Activated T-cell treated with anti-CD3 and anti-CD28 coated beads, Interleukin-2, amount 50 U/mL, for 72 hours (primary cell): ENCODE measurements at regions not wholly inside any gene's neighbourhood (a gene's known extent, or its start where the extent isn't known, plus 50 kb on each side); places are given as distances from the start of the nearest gene placed in this dataset.

Experiments
- ATAC-seq, 2 donors: fragments of 150-1000 bp; cut with Tn5 transposase; replicated peaks in 1 of 2; 2 replicates each; pipeline ENCODE4 v1.10.0; 2021; ENCODE audit warnings: moderate library complexity in 2 of 2, mild to moderate bottlenecking in 1 of 2
- DNase-seq, 2 donors: peaks; one replicate each; pipeline ENCODE4 v3.0.0; 2021 to 2022; ENCODE audit warnings: mixed read lengths in 1 of 2
- H3K27ac Mint-ChIP-seq: one replicate; pipeline ENCODE4 v1.8.0; 2022; ENCODE audit warnings: mild to moderate bottlenecking, moderate library complexity, mixed read lengths
- H3K27me3 Mint-ChIP-seq: one replicate; pipeline ENCODE4 v1.8.0; 2022; ENCODE audit warnings: low read depth, mixed read lengths
- H3K36me3 Mint-ChIP-seq, 2 donors: one replicate each; pipeline ENCODE4 v1.8.0; 2022; ENCODE audit warnings: mixed read lengths in 2 of 2, mild to moderate bottlenecking in 1 of 2; ENCODE audit not compliant: insufficient read depth in 2 of 2
- H3K4me1 Mint-ChIP-seq: one replicate; pipeline ENCODE4 v1.8.0; 2022; ENCODE audit warnings: low read depth, mixed read lengths
- H3K4me3 Mint-ChIP-seq, 2 donors: one replicate each; pipeline ENCODE4 v1.8.0; 2022; ENCODE audit warnings: mild to moderate bottlenecking in 2 of 2, mixed read lengths in 2 of 2, moderate library complexity in 2 of 2
- H3K9me3 Mint-ChIP-seq, 2 donors: one replicate each; pipeline ENCODE4 v1.8.0; 2022; ENCODE audit warnings: mixed read lengths in 2 of 2

DNA sequence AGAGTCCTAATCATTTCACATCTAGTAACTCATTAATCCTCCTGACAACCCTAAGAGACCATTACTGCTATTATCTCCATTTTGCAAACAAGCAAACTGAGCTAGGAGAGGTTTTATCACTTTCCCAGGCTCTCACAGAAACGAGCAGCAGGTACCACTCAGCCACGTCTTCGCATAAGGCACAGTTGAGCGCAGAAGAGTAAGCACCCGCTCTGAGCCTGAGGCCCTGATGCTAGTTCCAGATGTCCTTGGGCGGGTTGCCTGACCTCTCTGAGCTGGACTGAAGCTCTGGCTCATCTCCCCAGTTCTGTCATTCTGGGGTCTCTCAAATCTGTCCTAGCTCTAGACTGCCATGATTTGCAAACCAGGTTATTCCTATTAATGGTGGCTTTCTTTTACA is 72.6 kb upstream of the FRMD4A start:
- no peak for DNase-seq
- Mint-ChIP-seq H3K4me3 (no peak overlapping the region), H3K9me3 (no peaks in the 10 kb centered on the region), H3K36me3 (no peaks in the 10 kb centered on the region), H3K27me3 (peaks cover 72% of the 10 kb centered on the region), H3K27ac (no peak overlapping the region), H3K4me1 (peaks cover 4% of the 10 kb centered on the region)
- ATAC-seq, result no peak

DNA sequence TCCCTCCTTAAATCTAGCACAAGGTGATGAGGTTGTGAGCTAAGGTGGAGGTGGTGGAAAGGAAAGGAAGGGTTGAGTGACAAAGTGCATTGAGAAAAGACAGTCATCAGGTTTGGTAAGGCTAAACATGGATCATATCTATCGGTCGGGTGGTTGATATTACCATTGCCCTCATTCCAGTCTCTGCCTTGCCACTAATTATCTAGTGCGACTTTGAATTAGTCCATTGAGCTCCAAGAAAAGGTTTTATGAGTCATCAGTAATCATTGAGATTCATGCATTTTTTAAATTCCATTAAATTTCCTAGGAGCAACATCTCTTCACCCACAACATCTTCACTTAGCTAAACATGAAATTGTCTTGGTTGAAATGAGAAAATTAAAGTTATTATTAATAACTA is 68.9 kb upstream of the FRMD4A start:
- no peaks in the 10 kb centered on the region for H3K9me3 Mint-ChIP-seq
- no peak overlapping the region for H3K4me3 Mint-ChIP-seq
- H3K4me1 Mint-ChIP-seq, result no peaks in the 10 kb centered on the region
- H3K27me3 Mint-ChIP-seq, result peaks cover 55% of the 10 kb centered on the region
- H3K36me3 Mint-ChIP-seq, result peaks cover 0 to 5% of the 10 kb centered on the region in 2 donors
- H3K27ac Mint-ChIP-seq, result no peak overlapping the region
- ATAC-seq (no peak), DNase-seq (no peak)

DNA sequence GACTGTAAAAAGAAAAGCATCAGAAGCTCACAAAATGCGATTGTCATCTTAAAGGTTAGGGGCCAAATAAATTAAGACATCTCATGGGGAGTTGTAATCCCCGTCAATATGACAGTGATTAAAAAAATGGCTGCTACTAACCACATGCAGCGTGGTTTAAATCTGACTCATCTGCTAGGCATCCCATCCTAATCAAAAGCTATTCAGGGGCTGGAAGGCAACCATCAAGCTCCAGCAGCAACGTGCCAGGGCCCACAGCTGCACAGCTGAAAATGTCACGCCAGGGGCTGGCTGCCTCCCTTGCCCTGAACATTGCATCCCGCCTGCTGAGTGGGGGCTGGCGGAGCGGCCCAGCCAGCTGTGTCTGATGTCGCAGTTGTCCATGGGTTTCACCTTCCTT is 66.3 kb upstream of the FRMD4A start:
- Mint-ChIP-seq H3K27me3 (peaks cover 42% of the 10 kb centered on the region), H3K27ac (no peak overlapping the region), H3K4me3 (no peak overlapping the region), H3K36me3 (peaks cover 2 to 5% of the 10 kb centered on the region in 2 donors), H3K4me1 (no peaks in the 10 kb centered on the region), H3K9me3 (peaks cover 0 to 3% of the 10 kb centered on the region in 2 donors)
- ATAC-seq (no peak), DNase-seq (no peak)

DNA sequence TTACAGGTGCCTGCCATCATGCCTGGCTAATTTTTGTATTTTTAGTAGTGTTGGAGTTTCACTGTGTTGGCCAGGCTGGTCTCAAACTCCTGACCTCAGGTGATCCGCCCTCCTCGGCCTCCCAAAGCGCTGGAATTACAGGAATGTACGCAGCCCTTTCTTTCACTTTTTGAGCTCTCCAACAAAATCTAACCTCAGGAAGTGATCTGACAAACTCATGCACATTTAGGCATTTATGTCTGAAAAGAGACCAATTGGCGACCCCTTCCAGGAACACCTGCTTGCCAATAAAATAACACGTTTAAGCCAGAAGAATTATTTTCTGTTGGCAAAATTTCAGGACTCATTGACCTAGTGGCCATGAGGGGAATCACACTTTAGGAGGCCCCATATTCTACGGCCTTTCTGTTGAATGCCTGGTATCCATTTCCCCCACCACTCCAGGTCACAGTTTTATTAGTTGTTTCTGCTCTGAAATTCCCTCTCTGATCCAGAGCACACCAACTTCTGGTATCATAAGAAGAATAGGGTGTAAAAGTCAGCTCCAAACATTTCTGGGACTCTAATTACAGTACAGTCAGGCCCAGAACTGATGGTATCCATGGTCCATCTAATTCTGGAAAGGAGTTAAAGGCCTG is 65.8 kb upstream of the FRMD4A start:
- Mint-ChIP-seq H3K27ac (no peak overlapping the region), H3K4me3 (no peak overlapping the region), H3K27me3 (peaks cover 37% of the 10 kb centered on the region), H3K9me3 (peaks cover 0 to 3% of the 10 kb centered on the region in 2 donors), H3K4me1 (peaks cover 1% of the 10 kb centered on the region), H3K36me3 (peaks cover 2 to 5% of the 10 kb centered on the region in 2 donors)
- ATAC-seq, result no peak
- DNase-seq, result no peak

DNA sequence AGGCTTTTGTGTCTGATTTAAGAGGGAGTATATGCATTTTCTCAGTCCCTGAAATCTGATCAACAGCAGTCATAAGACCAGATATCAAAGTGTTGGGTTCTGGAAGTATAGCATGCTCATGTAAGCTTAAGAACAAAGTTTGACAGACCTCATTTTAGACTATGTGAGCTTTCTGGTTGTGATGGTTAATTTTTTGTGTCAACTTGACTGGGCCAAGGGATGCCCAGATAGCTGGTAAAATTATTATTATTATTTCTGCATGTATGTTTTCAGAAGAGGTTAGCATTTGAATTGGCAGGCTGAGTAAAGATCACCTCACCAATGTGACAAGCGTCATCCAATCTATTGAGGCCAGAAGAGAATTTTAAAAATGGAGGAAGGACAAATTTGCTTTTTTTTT is 63.5 kb upstream of the FRMD4A start:
- peaks cover 3% of the 10 kb centered on the region in 2 donors for H3K9me3 Mint-ChIP-seq
- no peak overlapping the region for H3K4me3 Mint-ChIP-seq
- H3K36me3 Mint-ChIP-seq, result peaks cover 2 to 10% of the 10 kb centered on the region in 2 donors
- DNase-seq (no peak), ATAC-seq (no peak)
- H3K4me1 Mint-ChIP-seq, result peaks cover 25% of the 10 kb centered on the region
- H3K27me3 Mint-ChIP-seq, result peaks cover 20% of the 10 kb centered on the region
- no peak overlapping the region for H3K27ac Mint-ChIP-seq

DNA sequence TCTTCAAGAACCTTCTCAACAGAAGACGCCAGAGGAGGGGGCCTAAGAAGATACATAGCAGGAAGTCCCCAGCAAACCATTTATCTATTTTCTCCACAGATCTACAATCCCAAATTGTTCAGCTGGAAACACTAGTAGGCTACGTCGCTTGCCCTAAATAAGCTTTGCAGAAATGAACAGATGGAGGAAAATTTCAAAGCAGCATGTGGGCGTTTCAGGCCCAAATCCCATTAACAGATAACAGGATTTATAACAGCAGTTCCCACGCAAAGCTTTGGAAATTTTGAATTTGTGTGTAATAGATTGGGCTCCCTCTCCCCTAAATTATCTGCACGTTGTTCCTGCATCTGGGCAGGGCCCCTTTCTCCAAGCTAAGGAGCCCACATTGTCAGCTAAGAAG is 60.6 kb upstream of the FRMD4A start:
- DNase-seq (no peak), ATAC-seq (no peak)
- H3K36me3 Mint-ChIP-seq, result peaks cover 7 to 17% of the 10 kb centered on the region in 2 donors
- H3K9me3 Mint-ChIP-seq, result peaks cover 3 to 5% of the 10 kb centered on the region in 2 donors
- H3K27me3 Mint-ChIP-seq, result peaks cover 14% of the 10 kb centered on the region
- H3K4me1 Mint-ChIP-seq, result peaks cover 42% of the 10 kb centered on the region
- no peak overlapping the region for H3K4me3 Mint-ChIP-seq
- no peak overlapping the region for H3K27ac Mint-ChIP-seq

DNA sequence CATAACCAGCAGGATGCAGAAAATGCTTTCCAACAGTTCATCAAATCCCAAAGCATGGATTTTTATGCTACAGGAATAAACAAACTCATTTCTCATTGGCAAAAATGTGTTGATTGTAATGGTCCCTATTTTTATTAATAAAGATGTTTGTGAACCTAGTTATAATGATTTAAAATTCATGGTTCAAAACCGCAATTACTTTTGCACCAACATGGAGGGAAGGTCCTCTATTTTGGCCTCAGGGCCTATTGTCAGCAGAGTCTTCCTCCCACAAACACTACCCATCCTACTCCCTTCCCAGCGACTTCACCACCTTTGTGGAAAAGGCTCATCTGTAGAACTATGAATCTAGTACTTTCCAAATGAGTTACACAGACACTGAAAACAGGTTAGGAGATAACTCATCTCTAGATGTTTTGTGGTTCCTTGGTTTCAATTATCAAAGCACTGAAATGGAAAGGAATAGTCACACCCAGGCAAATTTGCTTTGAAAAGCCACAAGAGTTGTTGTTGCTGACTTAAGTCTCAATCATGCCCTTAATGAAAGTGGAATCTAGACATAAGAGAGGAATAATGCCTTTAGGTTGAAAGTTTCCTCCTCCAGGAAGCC is 59.4 kb upstream of the FRMD4A start:
- peak overlapping the region; percentile 12 to 31 for H3K4me3 Mint-ChIP-seq
- DNase-seq, result peak; percentile 59 to 75
- ATAC-seq, result peak; percentile 84 to 85
- peaks cover 3 to 5% of the 10 kb centered on the region in 2 donors for H3K9me3 Mint-ChIP-seq
- peaks cover 21% of the 10 kb centered on the region for H3K27me3 Mint-ChIP-seq
- peak overlapping the region; percentile 68 for H3K27ac Mint-ChIP-seq
- H3K4me1 Mint-ChIP-seq, result peaks cover 54% of the 10 kb centered on the region
- H3K36me3 Mint-ChIP-seq, result peaks cover 7 to 20% of the 10 kb centered on the region in 2 donors

DNA sequence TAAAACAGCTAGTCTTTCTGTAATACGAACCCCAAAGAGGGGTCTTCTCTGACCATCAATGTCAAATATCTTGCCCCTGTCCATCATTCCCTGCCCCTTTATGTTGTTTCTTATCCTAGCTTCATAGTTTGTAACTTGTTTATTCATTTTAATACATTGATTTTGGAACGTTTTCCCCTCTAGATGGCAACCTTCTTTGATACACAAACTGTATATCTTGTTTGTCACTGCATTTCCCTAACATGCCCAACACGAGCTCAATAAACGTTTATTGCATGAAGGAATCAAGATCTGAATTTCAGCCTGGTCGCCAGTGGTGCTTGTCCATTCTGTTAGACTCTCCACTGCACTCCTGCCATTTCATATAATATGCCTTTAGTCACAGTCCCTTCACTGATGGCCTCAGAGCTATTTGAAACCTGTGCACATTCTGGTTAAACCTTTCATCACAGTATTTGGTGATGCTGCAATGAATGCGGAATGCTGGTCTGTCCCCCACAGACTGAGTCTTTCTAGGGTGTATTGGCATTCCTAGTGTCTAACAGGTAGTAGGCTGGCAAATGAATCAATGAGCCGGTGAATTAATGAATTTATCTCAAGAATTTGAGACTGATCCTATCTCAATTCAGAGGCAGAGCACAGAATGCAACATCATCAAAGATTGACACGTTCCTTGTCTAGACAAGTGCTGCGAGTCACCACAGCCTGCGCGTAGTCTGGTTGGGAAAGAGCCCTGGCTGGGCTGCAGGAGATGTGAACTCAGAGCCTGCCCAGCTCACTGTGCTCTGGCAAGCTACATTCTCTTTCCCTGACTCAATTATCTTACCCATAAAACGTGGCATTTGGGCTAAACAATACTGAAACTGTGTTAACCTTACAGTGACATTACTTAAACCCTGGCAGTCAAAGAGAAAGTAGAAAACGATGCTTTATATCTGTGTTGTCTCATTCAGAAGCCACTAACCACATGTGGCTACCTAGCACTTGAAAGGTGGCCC is 55.2 kb upstream of the FRMD4A start:
- peaks cover 85% of the 10 kb centered on the region for H3K4me1 Mint-ChIP-seq
- peak overlapping the region; percentile 9 for H3K27ac Mint-ChIP-seq
- H3K4me3 Mint-ChIP-seq, result peak overlapping the region; percentile 11 to 31

DNA sequence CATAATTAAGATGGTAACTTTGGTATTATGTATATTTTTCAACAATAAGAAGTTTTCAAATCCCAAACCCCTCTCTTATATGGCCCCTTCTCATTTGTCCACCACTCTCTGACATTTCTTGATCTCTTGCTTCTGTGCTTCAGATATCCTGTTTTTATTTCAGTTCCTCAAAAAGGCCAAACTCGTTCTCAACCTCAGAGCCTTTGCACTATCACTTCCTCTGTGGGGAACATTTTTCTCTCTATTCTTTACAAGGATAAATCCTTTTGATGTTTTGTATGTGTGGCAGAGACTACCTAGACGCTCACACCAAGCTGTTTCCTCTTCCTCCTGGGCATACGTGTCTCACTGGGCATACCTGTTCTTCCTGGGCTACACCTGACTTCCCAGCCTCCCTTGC is 54.2 kb upstream of the FRMD4A start:
- ATAC-seq, result no peak
- peaks cover 77% of the 10 kb centered on the region for H3K4me1 Mint-ChIP-seq

More for the DNA sequence above, 55.2 kb upstream of the FRMD4A start:
- Mint-ChIP-seq H3K9me3 (peaks cover 2 to 3% of the 10 kb centered on the region in 2 donors), H3K27me3 (peaks cover 41% of the 10 kb centered on the region), H3K36me3 (peaks cover 5 to 15% of the 10 kb centered on the region in 2 donors)
- peak; percentile 54 to 73 for DNase-seq
- ATAC-seq, result peak; percentile 79 to 80

DNA sequence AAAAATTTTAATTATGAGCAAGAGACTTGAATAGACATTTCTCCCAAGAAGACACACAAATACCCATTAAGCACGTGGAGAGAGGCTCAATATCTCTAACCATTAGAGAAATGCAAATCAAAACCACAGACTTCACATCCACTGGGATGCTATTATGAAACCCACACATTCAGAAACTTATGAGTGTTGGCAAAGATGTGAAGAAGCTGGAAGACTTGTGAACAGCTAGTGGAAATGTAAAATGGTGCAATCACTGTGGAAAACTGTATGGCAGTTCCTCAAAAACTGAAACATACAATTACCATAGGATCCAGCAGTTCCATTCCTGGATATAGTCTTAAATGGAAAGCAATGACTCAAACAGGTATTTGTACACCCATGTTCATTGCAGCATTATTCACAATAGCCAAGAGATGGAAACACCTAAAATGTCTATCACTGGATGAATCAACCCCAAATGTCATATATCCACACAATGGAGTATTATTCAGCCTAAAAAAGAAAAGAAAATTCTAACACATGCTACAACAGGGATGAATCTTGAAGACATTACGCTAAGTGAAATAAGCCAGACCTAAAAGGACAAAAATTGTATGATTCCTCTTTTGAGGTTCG is 53.5 kb upstream of the FRMD4A start:
- ATAC-seq, result no peak
- peaks cover 43% of the 10 kb centered on the region for H3K27me3 Mint-ChIP-seq
- DNase-seq, result no peak
- no peak overlapping the region for H3K27ac Mint-ChIP-seq
- H3K4me3 Mint-ChIP-seq, result peak overlapping the region in 1 of 2 donors; percentile 2
- H3K9me3 Mint-ChIP-seq, result peaks cover 0 to 2% of the 10 kb centered on the region in 2 donors
- H3K4me1 Mint-ChIP-seq, result peaks cover 72% of the 10 kb centered on the region
- H3K36me3 Mint-ChIP-seq, result peaks cover 5 to 10% of the 10 kb centered on the region in 2 donors

More for the DNA sequence above, 54.2 kb upstream of the FRMD4A start:
- no peak overlapping the region for H3K27ac Mint-ChIP-seq
- no peak for DNase-seq
- no peak overlapping the region for H3K4me3 Mint-ChIP-seq
- peaks cover 5 to 13% of the 10 kb centered on the region in 2 donors for H3K36me3 Mint-ChIP-seq
- H3K27me3 Mint-ChIP-seq, result peaks cover 41% of the 10 kb centered on the region
- peaks cover 2% of the 10 kb centered on the region in 2 donors for H3K9me3 Mint-ChIP-seq

DNA sequence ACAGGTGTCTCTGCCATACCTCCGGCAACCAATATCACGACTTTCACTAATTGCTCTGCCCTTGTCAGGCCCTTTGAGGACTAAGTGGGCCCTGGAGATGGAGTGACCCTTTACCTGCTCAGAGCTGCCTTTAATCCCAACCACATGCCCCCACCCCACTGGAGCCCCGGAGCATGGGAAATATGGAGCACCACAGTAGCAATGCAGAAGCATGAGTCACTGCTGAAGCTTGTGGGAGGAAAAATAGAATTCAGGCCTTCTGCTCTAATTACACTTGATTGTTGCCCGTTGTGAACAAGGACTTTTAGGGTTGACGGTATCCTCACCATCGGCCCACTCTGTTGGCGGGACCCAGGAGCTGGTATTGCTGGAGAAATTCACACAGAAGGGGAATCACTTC is 52.5 kb upstream of the FRMD4A start:
- Mint-ChIP-seq H3K27me3 (peaks cover 42% of the 10 kb centered on the region), H3K27ac (no peak overlapping the region), H3K4me1 (peaks cover 70% of the 10 kb centered on the region), H3K36me3 (peaks cover under 1 to 5% of the 10 kb centered on the region in 2 donors), H3K4me3 (no peak overlapping the region), H3K9me3 (no peaks in the 10 kb centered on the region)
- DNase-seq, result no peak
- ATAC-seq, result no peak

DNA sequence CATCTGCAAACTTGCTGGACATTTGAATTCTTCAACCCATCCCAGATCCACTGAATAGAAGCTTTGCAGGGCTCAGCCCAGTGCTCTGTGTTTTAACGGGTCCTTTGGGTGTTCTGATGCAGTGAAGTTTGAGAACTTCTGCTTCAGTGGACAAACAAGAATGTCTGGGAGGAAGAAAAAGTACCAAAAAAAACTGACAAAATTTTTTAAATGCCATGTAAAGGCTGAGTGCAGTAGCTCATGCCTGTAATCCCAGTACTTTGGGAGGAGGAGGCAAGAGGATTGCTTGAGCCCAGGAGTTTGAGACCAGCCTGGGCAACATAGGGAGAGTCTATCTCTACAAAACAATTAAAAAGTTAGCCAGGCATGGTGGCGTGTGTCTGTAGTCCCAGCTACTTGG is 51.8 kb upstream of the FRMD4A start:
- peaks cover 68% of the 10 kb centered on the region for H3K4me1 Mint-ChIP-seq
- H3K27ac Mint-ChIP-seq, result no peak overlapping the region
- ATAC-seq (no peak), DNase-seq (no peak)
- peaks cover 0 to 3% of the 10 kb centered on the region in 2 donors for H3K36me3 Mint-ChIP-seq
- no peaks in the 10 kb centered on the region for H3K9me3 Mint-ChIP-seq
- H3K27me3 Mint-ChIP-seq, result peaks cover 42% of the 10 kb centered on the region
- no peak overlapping the region for H3K4me3 Mint-ChIP-seq
